Stimulated activated effector memory CD8-positive, alpha-beta T cell treated with anti-CD3 and anti-CD28 coated beads, Interleukin-12 subunit alpha, Interleukin-12 subunit beta, amount 100 ng/mL, for 72 hours (primary cell): ENCODE measurements at regions not wholly inside any gene's neighbourhood (a gene's known extent, or its start where the extent isn't known, plus 50 kb on each side); places are given as distances from the start of the nearest gene placed in this dataset.
"Not testable (repeated sequence)": the region's sequence is repeated elsewhere in the genome, so short reads cannot be mapped to it uniquely, and the experiment has no call there.

Experiments used
- ATAC-seq: fragments of 150-1000 bp; cut with Tn5 transposase; 2 replicates; pipeline ENCODE4 v1.10.0; 2021
- DNase-seq, 2 donors: peaks; one replicate each; pipeline ENCODE4 v3.0.0; 2021 to 2022; ENCODE audit warnings: low spot score in 2 of 2
- H3K27ac Mint-ChIP-seq: one replicate; pipeline ENCODE4 v1.8.0; 2022; ENCODE audit warnings: mild to moderate bottlenecking, mixed read lengths
- H3K36me3 Mint-ChIP-seq: one replicate; pipeline ENCODE4 v1.8.0; 2022; ENCODE audit warnings: mild to moderate bottlenecking, mixed read lengths
- H3K4me1 Mint-ChIP-seq: one replicate; pipeline ENCODE4 v1.8.0; 2022; ENCODE audit warnings: mixed read lengths
- H3K4me3 Mint-ChIP-seq: one replicate; pipeline ENCODE4 v1.8.0; 2022; ENCODE audit warnings: mild to moderate bottlenecking, mixed read lengths
- H3K9me3 Mint-ChIP-seq: one replicate; pipeline ENCODE4 v1.8.0; 2022; ENCODE audit warnings: mixed read lengths

DNA sequence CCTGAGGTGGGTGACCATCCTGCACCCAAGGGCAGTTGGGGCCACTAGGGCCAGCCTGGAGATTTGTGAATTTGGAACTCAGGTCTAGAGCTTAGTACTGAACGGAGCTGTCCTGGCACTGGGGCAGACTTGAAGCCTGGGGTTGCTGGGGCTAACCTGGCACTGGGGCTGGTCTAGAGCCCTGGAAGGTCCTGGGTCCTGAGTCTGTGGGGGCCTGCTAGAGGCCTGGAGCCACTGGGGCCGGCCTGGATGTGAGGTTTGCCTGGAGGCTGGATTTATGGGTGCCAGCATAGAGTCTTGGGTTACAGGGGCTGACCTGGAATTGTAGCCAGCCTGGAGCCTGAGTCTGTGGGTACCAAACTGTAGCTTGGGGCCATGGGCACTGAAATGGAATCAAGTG, 1216.9 kb downstream of the CDH11 start:
- Mint-ChIP-seq H3K9me3 (peaks cover 26% of the 10 kb centered on the region), H3K4me3 (no peak overlapping the region), H3K4me1 (no peaks in the 10 kb centered on the region), H3K27ac (no peak overlapping the region), H3K36me3 (no peaks in the 10 kb centered on the region)
- DNase-seq (no peak), ATAC-seq (no peak)

DNA sequence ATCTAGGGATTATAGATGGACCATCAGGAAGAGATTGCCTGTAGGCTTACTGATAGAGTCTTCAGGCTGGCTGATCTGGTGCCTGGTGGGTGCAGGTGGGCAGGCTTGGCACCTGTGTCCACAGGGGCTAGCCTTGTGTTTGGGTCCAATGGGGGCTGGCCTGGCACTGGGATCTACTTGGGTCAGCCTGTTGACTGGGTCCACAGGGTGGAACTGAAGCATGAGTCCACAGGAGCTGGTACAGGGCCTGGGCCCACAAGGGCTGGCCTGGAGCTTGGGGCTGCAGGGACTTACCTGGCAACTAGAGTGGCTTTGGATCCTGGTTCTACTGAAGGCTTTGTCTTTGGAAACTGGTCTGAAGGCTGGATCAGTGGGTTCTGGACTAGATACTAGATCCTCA, 1217.7 kb downstream of the CDH11 start:
- Mint-ChIP-seq H3K36me3 (no peaks in the 10 kb centered on the region), H3K9me3 (peaks cover 30% of the 10 kb centered on the region), H3K4me3 (no peak overlapping the region), H3K4me1 (no peaks in the 10 kb centered on the region), H3K27ac (no peak overlapping the region)
- DNase-seq (no peak), ATAC-seq (no peak)

DNA sequence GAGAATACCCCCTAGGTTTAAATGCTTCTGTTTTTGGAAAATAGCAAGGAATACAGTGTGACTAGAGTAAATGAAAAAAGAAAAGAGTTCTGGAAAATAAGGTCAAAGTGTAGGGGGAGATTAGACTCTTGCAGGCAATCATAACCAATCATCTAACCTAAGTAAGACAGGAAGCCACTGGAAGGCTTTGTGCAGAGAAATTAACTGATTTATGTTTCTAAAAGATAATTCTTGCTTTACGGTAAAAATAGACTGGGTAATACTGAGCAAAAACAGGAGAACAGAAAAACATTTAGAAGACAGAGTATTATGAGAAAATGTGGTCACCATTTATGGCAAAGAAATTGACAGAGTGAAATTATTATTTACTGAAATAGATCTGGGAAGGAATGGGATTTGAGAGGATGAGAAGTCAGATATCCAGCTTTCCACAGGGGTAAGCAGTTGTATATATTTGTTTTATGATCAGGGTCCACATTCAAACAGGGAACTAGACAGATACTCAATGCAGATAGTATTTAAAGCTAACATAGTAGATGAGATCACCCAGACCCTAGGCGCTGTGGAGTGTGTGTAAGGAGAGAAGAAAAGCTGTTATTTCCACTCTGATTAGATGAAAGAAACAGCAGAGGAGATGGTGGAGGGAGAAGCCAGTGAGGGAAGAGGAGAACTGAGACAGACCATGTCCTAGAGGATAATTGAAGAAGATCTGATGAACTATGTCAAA, 1225.3 kb downstream of the CDH11 start:
- no peak for DNase-seq
- Mint-ChIP-seq H3K9me3 (peaks cover 16% of the 10 kb centered on the region), H3K36me3 (no peaks in the 10 kb centered on the region), H3K4me3 (no peak overlapping the region), H3K27ac (no peak overlapping the region), H3K4me1 (no peaks in the 10 kb centered on the region)
- ATAC-seq, result no peak

DNA sequence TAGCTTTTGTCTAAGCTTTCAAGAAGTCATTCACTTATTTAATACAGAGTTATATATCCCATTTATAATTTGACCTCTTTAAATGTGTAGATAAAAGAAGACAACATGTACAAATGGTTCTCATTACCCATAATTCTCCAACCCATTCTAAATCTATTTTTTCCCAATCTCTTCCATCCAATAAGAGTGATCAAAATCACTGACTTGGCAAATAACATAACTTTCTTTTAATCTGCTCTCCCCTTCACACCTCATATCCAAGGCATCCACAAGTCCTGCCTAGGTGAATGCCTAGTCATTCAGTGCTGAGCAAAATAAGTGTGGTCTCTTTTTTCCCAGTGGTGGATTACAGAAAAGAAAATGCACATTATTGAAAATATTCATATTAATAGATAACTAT, 1231.1 kb downstream of the CDH11 start:
- Mint-ChIP-seq H3K4me3 (no peak overlapping the region), H3K4me1 (no peaks in the 10 kb centered on the region), H3K27ac (no peak overlapping the region), H3K36me3 (no peaks in the 10 kb centered on the region), H3K9me3 (peaks cover 20% of the 10 kb centered on the region)
- ATAC-seq (no peak), DNase-seq (no peak)

DNA sequence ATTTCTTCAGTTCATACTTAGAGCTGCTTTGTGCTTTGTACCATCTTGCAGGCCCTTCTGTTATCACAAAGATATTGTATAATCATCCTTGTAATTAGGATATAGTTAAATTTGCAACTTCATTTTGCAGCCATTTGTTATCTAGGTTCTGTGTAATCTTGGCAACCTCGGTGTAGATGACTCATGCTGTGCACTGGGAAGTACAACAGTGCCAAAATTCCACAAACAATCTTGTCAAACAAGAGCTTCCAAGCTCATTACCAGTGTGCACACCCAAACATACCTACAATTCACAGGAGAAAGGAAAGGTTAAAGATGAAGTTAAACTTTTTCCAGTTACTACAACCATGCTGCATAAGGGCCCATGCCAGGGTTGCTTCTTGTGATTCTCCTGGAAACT, 1231.8 kb downstream of the CDH11 start:
- H3K36me3 Mint-ChIP-seq, result no peaks in the 10 kb centered on the region
- DNase-seq (no peak), ATAC-seq (no peak)
- no peak overlapping the region for H3K4me3 Mint-ChIP-seq
- no peaks in the 10 kb centered on the region for H3K4me1 Mint-ChIP-seq
- H3K9me3 Mint-ChIP-seq, result peaks cover 20% of the 10 kb centered on the region
- no peak overlapping the region for H3K27ac Mint-ChIP-seq

DNA sequence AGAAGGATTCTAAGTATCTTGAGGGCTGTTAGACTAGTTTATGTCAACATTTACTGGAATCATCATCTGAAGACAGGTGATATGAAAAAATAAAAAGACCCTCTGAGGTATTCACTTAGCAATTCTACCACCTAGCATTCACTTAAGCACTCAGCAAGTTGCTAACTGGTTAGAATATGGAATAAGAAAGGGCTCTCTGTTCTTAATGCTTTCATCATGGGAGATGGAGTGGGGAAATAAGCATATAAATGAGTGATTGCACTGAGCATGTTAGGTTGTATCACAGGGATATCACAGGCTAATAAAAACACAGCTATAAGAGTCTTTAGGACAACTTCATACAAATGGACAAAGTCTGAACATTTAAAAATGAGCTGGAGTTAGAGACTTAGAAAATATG, 1238.8 kb downstream of the CDH11 start:
- no peaks in the 10 kb centered on the region for H3K4me1 Mint-ChIP-seq
- ATAC-seq, result no peak
- no peak overlapping the region for H3K27ac Mint-ChIP-seq
- peaks cover 23% of the 10 kb centered on the region for H3K9me3 Mint-ChIP-seq
- H3K36me3 Mint-ChIP-seq, result no peaks in the 10 kb centered on the region
- no peak for DNase-seq
- no peak overlapping the region for H3K4me3 Mint-ChIP-seq

DNA sequence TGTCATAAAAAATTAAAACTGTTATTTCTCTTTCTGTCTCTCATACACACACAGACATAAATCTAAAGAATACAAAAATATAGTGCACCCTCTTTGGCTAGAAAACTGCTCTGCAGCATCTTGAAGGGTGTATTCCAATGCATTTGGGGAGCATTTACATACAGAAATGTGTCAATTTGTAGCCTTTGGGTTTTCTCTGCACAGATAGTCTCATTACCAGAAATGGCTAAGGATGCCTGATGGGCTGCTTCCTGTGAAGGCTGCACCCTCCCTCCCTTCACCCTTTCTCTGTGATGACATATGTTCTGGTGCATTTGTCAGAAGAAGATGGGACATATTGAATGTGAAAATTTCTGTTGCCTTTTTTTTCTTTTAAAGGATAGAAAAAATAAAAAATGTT, 1239.3 kb downstream of the CDH11 start:
- H3K4me3 Mint-ChIP-seq, result no peak overlapping the region
- H3K4me1 Mint-ChIP-seq, result no peaks in the 10 kb centered on the region
- no peak overlapping the region for H3K27ac Mint-ChIP-seq
- peaks cover 23% of the 10 kb centered on the region for H3K9me3 Mint-ChIP-seq
- H3K36me3 Mint-ChIP-seq, result no peaks in the 10 kb centered on the region
- ATAC-seq (no peak), DNase-seq (no peak)

DNA sequence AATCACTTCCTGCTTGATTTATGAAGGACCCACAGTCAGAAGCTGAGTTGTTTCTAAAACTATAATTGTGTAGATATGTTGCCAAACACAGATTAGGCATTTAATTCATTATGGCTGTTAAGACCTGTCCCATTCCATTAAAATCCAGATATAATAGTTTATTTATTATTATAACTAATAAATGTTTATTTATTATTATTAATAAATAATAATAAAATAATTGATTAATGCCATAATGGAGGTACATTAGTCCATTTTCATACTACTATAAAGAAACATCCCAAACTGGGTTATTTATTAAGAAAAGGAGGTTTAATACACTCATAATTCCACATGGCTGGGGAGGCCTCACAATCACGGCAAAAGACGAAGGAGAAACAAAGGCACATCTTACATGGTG, 1240.9 kb downstream of the CDH11 start:
- DNase-seq, result no peak
- H3K4me3 Mint-ChIP-seq, result no peak overlapping the region

DNA sequence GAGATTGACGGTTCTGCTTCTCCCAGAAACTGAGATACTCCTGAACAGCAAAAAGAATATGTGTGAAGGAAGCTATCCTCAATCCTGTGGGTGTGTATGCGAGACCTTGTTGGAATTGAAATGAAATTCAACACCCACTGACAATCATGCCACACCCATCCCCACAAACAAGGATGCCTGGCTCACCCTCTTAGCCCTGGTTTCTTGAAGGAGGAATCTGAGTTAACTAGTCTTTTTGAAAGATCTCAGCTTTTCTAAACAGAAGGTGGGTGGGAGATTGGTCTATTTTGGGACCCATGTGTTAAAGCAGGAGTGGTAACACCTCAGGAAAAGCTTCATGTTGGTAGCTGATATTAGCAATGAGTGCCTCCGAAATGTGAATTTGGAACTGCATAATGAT, 1244.5 kb downstream of the CDH11 start:
- H3K9me3 Mint-ChIP-seq, result peaks cover 22% of the 10 kb centered on the region
- no peak overlapping the region for H3K4me3 Mint-ChIP-seq
- no peaks in the 10 kb centered on the region for H3K4me1 Mint-ChIP-seq
- H3K36me3 Mint-ChIP-seq, result no peaks in the 10 kb centered on the region
- H3K27ac Mint-ChIP-seq, result no peak overlapping the region
- DNase-seq, result no peak
- ATAC-seq, result no peak

More for the DNA sequence above, 1240.9 kb downstream of the CDH11 start:
- no peak overlapping the region for H3K27ac Mint-ChIP-seq
- H3K36me3 Mint-ChIP-seq, result no peaks in the 10 kb centered on the region
- no peaks in the 10 kb centered on the region for H3K4me1 Mint-ChIP-seq
- H3K9me3 Mint-ChIP-seq, result peaks cover 30% of the 10 kb centered on the region
- no peak for ATAC-seq

DNA sequence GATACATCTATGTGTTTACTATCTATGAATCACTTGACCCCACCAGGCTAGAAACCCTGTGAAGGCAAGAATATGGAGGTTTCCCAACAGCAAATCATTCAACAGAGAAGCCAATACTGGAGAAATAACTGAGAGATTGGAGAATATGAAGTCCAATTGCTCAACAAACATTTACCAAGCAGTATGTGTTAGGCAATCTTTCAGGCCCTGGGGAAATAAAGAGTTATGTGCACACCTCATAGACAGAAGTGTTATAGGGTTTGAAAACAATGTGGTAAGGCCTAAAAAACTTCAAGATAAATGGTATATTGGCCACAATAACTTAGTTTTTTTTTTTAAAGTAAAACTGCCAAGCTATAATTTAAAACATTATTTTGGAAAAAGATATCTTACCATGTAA, 1245.8 kb downstream of the CDH11 start:
- ATAC-seq (no peak), DNase-seq (no peak)
- Mint-ChIP-seq H3K4me3 (no peak overlapping the region), H3K9me3 (peaks cover 21% of the 10 kb centered on the region), H3K27ac (no peak overlapping the region), H3K4me1 (no peaks in the 10 kb centered on the region), H3K36me3 (no peaks in the 10 kb centered on the region)

DNA sequence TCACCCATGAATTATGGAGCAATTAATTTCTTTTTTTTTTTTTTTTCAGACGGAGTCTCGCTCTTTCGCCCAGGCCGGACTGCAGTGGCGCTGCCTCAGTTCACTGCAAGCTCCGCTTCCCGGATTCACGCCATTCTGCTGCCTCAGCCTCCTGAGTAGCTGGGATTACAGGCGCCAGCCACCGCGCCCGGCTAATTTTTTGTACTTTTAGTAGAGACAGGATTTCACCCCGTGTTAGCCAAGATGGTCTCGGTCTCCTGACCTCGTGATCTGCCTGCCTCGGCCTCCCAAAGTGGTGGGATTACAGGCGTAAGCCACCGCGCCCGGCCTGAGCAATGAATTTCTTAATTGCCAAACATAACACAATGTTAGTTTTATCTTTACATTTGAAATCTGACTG, 1261.2 kb downstream of the CDH11 start:
- H3K27ac Mint-ChIP-seq, H3K36me3 Mint-ChIP-seq, H3K4me3 Mint-ChIP-seq, DNase-seq, ATAC-seq, H3K4me1 Mint-ChIP-seq: not testable (repeated sequence)
- H3K9me3 Mint-ChIP-seq, result peaks cover 13% of the 10 kb centered on the region

DNA sequence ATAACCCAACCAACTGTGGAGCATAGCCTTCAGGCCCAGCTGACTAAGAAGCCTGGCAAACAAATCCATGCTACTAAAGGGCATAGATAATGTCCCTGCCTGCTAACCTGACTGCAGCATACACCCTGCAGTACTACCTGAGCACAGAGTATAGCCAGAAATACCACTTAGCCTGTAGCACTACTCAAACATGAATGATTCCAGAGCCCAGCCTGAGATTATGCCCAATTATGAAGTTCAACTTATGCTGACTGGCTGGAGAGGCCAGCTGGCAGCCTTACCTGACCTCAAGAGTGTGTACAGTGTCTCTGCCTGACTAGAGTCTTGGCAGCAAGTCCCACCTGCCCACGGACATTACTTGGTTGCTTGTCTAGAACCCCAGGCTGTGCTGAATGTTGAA, 1265.3 kb downstream of the CDH11 start:
- Mint-ChIP-seq H3K4me1 (no peaks in the 10 kb centered on the region), H3K4me3 (no peak overlapping the region), H3K36me3 (no peaks in the 10 kb centered on the region), H3K27ac (no peak overlapping the region), H3K9me3 (peaks cover 6% of the 10 kb centered on the region)
- DNase-seq, result no peak
- ATAC-seq, result no peak

DNA sequence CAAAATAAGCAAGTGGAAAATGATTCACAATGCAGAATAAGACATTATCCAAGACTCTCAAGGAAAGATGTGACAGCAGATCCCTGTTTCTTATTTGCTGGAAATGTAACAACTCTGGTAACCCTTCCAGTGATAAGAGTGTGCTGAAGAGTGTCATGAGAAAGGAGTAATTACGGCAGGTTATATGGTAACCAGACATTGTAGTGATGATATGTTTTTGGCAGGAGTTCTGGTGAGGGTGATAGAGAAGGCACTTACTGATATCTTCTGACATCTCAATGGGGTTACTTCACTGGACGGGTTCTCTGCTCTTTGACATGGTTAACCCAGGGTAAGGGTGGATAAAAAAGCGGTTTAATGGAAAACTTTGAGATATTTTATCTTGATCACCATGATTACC, 1270.9 kb downstream of the CDH11 start:
- DNase-seq, result no peak
- Mint-ChIP-seq H3K9me3 (peaks cover 15% of the 10 kb centered on the region), H3K4me3 (no peak overlapping the region), H3K27ac (no peak overlapping the region), H3K4me1 (no peaks in the 10 kb centered on the region), H3K36me3 (no peaks in the 10 kb centered on the region)
- no peak for ATAC-seq

DNA sequence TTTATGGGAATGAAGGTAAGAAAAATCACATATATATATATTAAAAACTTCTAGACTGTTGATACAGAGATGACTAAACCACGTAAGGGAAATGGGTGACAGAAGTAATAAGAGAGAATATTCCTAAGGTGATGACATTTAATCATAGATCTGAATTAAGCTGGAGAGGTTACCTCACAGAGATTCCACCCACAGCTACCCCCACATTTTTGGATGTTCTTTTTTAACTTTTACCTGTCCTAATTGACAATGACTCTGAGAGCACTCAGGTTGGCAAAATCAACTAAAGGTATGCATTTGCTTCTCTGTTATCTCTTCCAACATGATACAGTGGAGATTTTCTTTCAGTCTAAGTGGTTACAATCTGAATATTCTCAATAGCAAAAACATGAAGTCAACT, 1280.6 kb downstream of the CDH11 start:
- ATAC-seq, result no peak
- no peaks in the 10 kb centered on the region for H3K4me1 Mint-ChIP-seq
- H3K36me3 Mint-ChIP-seq, result no peaks in the 10 kb centered on the region
- no peak overlapping the region for H3K4me3 Mint-ChIP-seq
- peaks cover 35% of the 10 kb centered on the region for H3K9me3 Mint-ChIP-seq
- DNase-seq, result no peak
- H3K27ac Mint-ChIP-seq, result no peak overlapping the region

DNA sequence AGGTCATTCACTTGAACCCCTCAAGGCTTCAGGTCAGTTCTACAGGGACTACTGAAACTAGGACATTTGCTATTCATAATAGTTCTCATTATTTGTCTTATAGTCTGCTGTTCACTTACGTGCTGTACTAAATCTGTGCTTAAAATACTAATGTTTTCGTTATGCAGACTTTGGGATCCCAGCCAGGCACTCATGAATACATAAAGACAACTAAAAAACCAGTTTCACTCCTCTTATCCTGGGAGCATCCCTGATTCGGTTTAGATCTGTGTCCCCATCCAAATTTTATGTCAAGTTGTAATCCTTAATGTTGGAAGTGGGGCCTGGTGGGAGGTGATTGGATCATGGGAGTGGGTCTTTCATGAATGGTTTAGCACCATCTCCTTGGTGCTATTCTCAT, 1291.8 kb downstream of the CDH11 start:
- DNase-seq (no peak), ATAC-seq (no peak)
- Mint-ChIP-seq H3K4me3 (no peak overlapping the region), H3K4me1 (no peaks in the 10 kb centered on the region), H3K27ac (no peak overlapping the region), H3K9me3 (peaks cover 17% of the 10 kb centered on the region), H3K36me3 (no peaks in the 10 kb centered on the region)

DNA sequence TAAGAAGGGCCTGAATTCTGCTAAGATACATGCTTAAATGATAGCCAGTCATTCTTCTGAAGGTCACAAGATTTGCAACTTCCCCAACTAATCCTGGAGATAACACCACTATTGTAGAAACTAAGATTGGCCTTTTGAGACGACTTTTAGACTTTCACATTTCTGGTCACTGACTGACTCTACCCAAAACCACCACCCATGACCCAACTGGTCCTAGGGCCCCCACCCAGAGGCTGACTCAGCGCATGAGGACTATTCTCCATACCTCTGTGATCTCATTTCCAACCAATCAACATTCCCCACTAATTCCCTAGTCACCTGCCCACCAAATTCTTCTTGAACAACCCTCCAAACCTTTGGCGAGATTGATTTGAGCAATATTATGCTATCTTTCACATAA, 1299.0 kb downstream of the CDH11 start:
- DNase-seq (no peak), ATAC-seq (no peak)
- H3K4me3 Mint-ChIP-seq, result no peak overlapping the region
- H3K4me1 Mint-ChIP-seq, result no peaks in the 10 kb centered on the region
- H3K9me3 Mint-ChIP-seq, result peaks cover 27% of the 10 kb centered on the region
- H3K36me3 Mint-ChIP-seq, result no peaks in the 10 kb centered on the region
- H3K27ac Mint-ChIP-seq, result no peak overlapping the region

DNA sequence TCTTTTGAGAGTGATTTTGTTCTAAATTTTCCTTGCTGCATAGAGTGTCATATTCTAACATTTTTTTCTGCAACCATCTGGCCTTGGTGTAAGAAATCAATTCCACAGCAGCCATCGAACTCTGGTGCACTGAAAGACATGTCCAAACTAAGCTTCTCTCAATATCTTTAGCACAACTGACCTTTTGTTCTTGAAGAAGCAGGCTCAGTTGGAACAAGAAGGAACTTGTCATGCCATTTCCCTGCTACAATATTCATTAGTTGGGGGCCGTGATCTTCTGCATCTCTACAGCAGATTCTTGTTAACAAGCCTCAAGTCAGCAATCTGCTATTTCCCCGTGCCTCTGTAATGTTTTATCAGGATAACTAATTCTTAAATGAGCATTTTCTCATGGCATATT, 1305.6 kb downstream of the CDH11 start:
- H3K36me3 Mint-ChIP-seq, result no peaks in the 10 kb centered on the region
- H3K4me3 Mint-ChIP-seq, result no peak overlapping the region
- H3K27ac Mint-ChIP-seq, result no peak overlapping the region
- no peak for ATAC-seq
- no peaks in the 10 kb centered on the region for H3K4me1 Mint-ChIP-seq
- peaks cover 27% of the 10 kb centered on the region for H3K9me3 Mint-ChIP-seq
- DNase-seq, result no peak
